Lower leg skin (tissue), 3 donors: ENCODE measurements at regions not wholly inside any gene's neighbourhood (a gene's known extent, or its start where the extent isn't known, plus 50 kb on each side); places are given as distances from the start of the nearest gene placed in this dataset.

Experiments
- CTCF ChIP-seq, 3 donors: fragments of 450-650 bp; IDR thresholded peaks; one replicate each; pipeline ENCODE4 v1.5.1; 2016; ENCODE audit warnings: antibody characterized with exemption in 3 of 3, mild to moderate bottlenecking in 3 of 3, moderate library complexity in 2 of 3
- POLR2A ChIP-seq, 2 donors: fragments of 450-650 bp; IDR thresholded peaks; one replicate each; pipeline ENCODE4 v1.6.1; 2016 to 2017; ENCODE audit warnings: antibody characterized with exemption in 2 of 2, mild to moderate bottlenecking in 1 of 2, moderate library complexity in 1 of 2

- no peak for TF ChIP-seq POLR2A (IDR thresholded peaks at IDR 0.05)
- TF ChIP-seq CTCF (IDR thresholded peaks at IDR 0.05), result no peak
Observed at GRCh38 chr13:59394496-59394895, 769.2 kb downstream of the DIAPH3 start.
